HK-2 (cell line): ENCODE measurements at regions not wholly inside any gene's neighbourhood (a gene's known extent, or its start where the extent isn't known, plus 50 kb on each side); places are given as distances from the start of the nearest gene placed in this dataset.

ENCODE experiments used
- DNase-seq: peaks from one replicate; pipeline ENCODE4 v3.0.0-alpha.2; 2018; ENCODE audit not compliant: unreplicated experiment

DNA sequence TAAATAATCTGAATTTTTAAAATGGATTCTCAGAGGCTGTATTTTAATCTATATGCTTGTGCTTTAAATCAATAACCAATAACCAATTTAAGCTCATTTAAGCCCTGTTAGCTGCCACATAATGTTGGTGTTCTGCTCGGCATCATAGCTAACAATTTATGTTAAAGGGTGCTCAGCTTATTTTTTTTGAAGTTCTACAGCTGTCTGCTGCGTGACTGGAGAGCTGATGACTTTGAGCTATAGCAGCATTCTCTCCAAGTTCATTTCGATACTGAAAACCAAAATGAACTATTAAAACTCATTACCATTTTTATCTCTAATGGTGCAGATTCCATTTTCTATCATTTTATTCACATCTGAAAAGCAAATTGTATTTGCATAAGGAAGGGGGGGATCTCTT lies 357.8 kb downstream of the AJAP1 start:
- no peak for DNase-seq

DNA sequence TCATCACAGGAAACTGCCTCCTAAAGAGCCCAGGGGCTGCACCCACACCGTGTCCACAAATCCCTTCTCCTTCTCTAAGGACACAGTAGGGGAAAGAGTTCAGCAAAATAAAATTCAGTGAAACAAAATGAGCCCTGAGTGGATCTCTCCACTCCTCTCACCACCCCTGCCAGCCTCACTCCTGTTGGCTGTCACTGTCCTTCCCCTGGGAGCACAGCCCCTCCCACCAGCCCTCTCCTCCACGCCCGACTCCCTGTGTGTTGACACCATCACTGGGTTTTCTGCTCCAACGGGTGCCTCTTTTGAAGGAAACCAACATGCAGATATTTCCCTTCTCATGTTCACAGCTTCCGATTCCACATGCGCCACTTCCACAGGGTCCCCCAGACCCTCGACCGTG lies 356.2 kb downstream of the AJAP1 start:
- no peak for DNase-seq

DNA sequence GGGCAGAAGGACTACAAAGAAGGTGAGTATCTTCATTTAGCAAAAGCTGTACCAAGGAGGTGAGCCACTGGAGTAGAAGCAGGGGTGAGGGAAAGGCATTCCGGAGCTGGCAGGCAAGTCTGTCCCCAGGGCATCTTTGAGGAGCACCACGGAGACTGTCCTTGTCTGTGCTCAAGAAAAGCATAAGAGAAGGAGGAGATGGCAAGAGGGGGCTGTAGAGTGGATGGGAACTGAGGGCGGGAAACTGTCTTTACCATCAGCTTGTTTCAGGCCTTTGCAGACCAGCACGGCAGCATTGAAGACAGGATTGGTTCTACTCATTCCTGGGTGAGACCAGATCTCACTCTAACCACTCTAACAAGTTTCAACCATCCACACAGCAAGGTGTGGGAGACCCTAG lies 355.8 kb downstream of the AJAP1 start:
- DNase-seq, result no peak

DNA sequence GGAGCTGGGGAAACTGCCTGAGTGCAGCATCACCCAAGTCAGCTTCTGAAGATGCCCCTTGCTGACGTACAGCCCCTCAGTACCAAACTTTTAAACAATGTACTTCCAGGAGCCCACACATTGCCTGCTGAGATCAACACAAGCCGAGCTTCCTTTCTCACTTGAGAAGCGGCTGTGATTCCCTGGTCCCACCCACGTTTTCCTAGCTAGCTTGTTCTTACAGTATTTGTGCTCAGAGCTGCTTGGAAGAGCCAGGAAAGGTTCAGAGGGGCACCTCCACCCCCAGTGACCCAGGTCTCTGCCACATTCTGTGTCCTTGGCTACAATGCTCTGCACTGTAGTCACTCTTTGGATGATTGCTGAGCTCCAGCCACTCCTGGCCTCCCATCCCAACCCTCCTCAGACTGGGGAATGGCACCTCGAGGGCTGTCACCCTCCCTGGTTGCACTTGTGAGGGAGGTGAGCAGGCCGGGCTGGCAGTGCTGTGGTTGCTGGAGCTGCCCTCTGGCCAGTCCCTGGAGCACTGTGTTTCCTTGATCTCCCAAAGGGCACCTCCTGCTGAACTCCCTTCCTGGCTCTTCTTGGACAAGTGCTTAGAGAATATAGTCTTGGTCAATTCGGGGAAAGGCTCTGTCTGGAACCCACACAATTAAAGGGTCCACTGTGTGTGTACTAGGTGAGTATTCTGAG lies 355.1 kb downstream of the AJAP1 start:
- DNase-seq, result no peak

DNA sequence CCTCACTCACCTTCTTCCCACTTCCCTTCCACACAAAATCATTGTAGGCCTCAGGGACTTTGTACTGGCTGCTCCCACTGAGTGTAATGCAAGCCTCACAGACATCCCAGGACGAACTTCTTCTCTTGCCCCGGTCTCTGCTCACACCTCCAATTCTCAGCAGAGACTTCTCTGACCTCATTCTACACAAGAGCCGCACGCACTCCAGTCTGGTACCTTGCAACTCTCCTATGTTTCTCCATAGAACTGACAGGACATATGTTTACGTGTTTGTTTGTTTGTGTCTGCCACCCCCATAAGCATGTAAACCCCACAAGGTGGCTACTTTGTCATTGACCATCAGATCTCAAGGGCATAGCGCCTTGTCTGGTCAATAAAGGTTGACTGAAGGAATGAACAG lies 350.8 kb downstream of the AJAP1 start:
- DNase-seq, result no peak

DNA sequence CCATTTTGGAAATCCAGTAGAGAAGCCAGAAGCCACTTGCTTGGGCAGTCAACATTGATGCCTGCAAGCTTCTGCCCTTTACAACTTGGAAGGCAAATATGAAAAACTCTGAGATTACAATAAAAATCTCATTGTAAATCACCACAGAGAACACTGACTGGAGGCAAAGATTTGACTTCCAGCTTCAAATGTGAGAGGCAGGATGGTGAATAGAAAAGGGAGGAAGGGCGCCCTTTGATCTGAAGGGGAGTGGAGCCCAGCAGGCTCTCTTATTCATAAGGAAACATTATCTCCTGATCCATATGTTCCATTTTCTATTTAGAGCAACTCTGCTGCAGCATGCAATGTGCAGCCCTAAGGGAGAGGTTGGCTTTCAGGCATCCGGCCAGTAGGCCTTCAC lies 348.3 kb downstream of the AJAP1 start:
- no peak for DNase-seq

DNA sequence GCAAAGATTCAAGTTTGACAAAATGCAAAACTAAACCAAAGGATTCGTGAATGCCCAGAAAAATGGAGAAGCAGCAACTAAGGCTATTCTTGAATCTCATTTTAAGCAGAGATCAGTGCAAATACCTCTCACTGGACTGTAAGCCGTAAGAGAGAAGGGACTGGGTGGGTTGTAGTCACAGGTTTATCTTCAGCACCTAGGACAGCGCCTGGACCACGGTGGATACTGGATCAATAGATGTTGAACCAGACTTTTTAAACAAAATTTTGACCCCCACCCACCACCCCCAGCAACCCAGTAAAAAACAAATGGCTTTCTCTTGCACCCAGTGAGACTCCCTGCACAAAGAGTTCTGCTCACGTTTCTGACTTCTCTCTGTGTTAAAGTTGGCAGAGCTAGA lies 347.1 kb downstream of the AJAP1 start:
- DNase-seq, result no peak

DNA sequence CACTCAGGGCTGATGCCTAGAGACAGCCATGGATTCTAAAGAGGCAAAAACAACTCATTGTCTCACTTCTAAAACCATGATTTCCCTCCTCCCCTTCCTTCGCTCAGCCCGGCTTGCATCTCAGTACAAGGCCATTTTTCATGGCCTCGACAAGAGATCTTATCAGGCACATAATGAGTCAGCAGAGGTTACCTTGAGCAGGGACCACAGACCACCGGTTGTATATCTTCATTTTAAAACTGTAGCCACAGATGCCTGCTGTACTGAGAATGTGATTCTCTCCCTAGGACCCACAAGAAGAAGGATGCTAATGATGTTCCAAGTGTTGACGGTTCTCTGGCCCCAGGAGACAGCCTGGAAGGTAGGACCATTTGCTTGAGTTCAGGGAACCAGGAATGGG lies 331.9 kb downstream of the AJAP1 start:
- DNase-seq, result no peak

DNA sequence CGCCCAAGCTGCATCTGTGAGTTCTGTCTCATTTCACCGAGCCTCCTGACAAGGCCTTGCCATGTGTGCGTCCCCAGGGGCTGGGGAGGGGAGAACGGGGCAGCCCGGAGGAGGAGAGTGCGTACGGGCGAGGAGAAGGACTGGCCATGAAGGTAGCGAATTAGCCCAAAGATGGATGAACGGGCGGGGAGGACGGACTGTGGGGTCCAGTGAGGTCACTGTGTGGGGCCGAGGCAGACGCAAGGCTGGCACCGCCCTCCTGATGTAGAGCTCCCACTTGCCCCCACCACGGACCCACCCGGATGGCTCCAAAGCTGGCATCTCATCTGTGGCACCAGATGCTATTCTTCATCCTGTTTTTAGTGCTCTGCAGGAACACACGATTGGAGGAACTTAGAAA lies 330.4 kb downstream of the AJAP1 start:
- DNase-seq, result no peak

DNA sequence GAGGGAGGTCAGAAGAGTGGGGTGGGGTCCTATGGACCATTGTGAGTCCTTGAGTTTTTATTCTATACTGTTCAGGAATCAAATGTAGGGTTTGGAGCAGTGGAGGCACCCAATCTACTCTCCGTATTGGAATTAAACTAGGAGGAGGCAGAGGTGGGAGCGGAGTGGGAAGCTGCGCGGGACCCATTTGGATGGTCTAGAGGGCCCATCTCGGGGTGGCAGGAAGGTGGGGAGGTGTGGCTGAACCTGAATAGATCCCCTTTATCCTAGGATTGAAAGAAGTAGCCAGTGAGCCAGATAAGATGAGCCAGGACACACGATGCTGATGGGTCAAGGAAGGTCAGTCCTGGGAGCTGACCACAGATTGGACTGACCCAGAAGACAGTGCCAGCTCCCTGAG lies 325.8 kb downstream of the AJAP1 start:
- no peak for DNase-seq

DNA sequence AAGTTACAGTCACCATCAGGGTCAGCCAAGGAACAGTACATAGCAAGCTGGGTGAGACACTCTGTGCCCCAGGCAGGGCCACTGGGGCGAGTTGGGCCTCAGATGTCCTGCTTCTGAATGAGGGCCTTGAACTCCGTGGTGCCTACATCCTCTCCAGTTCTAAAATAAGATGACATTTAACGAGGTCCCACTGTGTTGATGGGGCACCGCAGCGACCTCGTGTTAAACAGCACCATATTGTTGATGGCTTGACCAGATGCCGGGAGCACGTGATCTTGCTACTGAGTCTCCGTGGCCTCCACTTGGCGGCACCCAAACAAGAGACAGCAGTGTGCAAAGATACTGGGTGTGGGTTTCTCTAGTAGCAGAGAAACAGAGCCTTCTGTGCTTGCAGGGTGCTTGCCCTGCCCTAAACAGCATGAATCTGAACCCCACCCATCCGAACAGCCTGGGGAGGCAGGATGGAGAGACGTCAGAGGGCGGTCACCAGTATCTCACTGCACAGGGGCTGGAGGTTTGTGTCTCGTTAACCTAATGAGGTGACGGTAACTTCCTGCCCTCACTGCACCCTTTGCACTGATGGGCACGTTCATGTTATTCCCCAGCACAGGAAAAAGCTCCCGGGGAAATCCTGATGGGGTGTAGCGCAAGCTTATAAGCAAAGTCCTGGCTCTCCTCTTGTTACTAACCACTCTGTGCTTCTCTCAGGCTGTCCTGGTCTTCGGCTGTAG lies 324.4 kb downstream of the AJAP1 start:
- DNase-seq, result no peak

DNA sequence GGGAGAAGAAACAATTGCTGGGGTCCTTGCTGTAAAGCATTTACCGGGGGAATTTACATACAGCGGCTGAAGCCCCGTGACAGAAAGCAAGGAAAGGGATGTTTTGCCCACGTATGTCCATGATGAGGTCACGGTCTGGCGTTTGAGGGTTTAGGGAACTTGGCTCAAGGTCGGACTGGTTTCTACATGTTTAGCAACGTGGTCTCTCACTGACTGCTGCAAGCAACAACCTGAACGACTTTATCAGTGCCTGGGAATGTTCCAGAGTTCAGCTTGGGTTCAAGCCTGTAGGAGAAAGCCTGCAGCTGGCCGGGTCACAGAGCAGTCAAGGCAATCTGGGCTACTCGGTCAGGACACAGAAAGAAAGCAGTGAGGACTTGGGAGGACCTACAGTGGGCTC lies 323.3 kb downstream of the AJAP1 start:
- no peak for DNase-seq

DNA sequence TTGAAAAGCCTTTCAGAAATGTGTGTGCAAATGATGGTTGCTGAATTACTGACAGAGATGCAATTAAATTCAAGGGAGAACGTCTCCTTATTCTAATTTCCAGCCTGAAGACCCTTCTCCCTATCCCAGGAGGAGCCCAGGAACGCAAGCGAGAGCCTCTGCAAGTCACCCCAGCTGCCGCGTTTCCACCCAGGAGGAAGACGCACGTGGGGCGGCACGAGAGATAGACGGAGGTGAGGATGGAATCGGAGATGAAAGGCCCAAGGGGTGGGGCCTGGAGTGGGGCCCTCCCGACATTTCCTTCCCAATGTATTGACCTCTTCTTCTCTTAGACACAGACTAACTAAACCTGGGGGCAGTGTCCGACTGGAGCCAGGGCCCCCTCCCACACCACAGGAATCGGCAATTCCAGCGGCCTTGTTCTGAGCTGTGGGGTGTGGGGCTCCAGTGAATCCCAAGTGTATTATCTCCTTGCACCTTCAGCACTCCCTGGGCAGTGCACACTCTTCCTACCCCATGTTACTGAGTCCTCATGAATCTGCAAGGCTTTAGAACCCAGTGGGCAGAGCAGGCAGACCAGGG lies 322.5 kb downstream of the AJAP1 start:
- no peak for DNase-seq

DNA sequence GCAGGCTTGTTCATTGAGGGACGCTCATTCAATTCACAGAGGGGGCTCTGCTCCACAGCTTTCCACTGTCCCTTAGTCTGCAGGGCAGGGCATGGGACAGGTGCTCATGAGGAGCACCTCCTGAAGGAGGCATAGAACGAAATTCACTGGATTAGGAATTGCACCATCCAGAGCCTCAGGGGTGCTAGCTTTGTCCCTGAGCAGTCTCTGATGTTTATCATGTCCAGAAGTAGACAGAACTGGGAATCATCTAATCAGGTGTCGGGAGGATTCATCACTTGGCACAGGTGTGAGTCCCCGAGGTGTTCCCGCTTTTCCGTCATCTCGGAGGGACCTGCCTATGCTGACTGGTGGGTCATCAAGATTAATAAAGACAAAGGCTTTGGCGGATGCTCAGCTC lies 321.4 kb downstream of the AJAP1 start:
- DNase-seq, result no peak

DNA sequence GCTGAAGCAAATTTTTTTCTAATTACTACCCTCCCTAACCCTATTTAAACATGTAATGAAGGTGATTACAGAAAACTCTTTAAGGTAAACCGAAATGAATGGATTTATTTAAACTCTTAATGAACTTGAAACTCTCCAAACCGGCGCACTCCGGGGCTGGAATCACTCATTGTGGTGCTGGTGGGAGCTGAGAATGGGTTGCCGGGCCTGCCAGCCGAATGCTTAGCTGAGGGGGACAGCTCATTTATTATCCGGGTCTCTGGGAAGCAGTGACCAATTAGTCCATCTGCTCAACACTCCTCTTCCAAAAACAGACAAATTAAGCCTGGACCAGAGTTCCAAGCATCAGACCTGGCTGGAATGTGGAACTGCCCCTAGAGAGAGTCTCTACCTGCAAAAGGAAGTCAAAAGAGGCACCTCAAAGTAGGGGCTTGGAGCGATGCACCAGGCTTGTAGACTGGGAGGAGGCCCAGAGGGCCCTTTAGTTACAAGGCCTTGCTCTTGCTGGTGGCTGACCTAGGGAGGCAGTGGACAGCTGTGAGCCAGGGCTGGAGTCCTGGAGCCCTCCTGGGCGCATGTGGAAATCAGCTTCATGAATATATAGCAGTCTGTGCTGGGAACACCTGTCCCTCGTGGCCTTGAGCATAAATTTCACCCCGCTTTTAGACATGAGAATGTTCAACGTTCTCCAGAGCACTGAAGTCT lies 320.7 kb downstream of the AJAP1 start:
- DNase-seq, result no peak

DNA sequence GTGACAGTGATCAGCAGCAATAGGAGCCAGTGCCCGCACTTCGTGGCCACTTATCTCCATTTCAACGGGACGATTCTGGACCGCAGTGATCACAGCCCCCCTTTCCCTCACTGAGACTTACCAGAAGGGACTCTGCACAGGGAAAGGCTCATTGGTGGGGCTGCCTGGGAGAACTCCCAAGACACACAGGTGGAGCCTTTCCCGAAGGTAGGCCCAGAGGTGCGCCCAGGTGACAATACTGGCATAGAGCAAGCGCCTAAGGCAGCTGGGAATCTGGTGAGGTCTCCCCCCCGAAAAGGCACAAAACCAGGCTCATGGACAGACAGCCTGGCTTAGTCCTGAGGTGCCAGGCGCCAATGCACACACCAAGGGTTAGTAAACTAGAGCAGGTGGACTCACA lies 318.9 kb downstream of the AJAP1 start:
- DNase-seq, result no peak

DNA sequence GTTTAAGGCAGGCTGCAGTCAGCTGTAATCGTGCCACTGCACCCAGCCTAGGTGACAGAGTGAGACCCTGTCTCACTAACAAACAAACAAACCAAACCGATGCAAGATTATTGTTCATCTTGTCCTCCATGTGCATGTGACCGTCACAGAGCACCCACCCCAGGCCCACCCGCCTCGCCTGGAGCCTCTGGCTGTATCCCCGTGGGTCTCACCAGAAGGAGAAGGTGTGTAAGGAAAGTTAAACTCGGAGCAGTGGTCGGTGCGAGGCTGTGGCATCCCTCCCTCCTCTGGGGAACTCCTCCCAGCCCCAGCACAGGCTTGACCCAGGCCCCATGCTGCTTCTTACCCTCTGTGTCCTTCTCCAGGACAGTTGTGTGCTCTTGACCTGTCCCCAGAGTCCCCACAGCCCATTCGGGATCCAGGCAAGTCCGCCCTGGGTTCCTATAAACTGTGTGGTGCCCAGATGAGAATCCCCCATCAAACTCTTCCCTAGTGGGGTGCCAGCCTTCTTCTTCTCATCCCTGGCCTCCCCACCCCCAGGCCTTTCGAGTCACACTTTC lies 318.4 kb downstream of the AJAP1 start:
- DNase-seq, result no peak

DNA sequence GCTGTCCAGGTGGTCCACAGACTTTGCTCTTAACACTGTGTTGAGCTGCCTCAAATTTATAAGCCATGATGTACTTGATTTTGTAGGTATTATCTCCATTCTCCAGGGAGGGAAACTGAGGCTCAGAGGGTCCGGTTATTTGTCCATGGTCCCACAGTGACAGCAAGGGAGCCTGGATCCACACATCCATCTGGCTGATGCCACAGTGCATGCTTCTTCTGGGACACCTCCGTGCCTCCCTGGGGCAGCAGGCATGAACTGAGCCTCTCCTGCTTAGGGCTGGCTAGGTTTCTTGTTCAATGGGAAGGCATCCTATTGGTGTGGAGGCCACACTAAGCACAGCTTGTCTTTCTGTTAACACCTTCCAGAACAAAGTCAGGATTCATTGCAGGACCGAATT lies 317.3 kb downstream of the AJAP1 start:
- DNase-seq, result no peak

DNA sequence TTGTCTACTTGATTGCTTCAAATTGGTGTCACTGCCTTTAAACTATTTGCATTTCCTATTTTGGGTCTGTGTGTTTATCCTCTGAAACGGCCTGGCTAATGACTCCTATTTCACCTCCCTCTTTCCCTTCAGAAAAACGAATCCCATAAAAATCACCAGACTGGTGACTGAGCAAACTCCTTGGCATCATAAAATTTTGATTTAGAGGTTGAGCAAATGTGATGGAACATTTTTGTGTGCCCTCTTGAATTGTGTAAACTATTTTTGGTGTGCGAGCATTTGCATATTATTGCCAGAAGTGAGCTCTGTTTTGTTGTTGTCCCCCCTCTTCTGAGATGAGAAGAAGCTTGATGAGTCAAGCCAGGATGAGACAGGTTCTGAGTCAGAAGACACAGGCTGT lies 316.1 kb downstream of the AJAP1 start:
- DNase-seq, result no peak

DNA sequence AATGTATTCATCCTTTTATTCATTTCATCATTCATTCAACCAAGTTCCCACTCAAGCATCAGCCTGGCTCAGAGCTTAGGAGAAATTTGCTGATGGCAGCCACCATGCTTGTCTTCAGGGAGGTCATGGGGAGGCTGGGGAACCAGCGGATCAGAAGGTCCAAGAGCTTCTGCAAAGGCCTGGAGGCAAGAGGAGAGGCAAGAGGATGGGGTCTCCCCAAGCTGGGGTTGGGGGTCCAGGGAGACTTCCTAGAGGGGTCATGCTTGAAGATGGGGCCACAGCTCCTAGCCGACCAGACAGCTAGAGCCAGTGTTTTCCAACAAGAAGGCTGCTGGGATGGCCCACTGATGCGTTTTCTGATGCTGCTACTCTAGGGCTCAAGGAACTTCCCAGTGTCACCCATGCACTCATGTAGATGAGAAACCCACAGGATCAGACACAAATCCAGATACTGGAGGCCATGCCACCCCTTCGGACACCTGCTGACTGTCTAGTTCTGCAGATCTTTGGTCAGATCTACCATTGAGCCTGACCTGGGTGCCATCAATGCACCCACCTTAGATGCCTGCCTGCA lies 315.2 kb downstream of the AJAP1 start:
- DNase-seq, result no peak

DNA sequence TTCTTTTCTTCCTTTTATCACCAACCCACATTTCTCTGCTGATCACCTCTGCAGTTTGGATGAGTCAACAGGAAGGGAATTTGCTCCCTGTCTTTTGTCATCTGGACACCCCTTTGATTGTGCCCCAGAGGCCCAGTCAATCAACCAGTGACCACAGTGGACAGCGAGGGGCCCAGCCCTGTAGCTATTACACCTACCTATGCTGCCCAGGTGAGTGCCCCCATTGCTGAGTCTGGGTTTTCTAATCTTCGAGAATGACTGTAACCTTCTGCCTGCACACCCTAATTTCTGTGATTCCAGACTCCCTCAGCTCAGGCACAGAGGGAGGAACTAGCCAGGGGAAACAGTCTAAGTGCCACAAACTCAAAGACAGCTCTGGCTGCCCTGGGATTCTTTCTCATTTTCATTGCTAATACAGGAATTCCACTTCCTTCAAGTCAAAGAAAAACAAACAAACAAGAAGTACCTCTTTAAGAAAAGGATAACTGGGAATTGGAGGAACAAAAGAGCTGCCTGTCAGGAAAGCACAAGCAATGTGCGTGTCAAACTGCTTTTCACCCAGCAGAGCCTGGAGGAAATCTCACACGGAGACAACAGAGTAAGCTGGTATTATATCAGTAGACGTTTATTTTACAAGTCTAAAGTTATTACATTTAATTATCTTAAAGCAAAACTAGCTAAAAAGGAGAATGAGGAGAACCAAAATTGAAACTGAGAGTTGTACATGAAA lies 311.1 kb downstream of the AJAP1 start:
- DNase-seq, result no peak
